Lower lobe of right lung (tissue), 2 donors: ENCODE measurements at regions not wholly inside any gene's neighbourhood (a gene's known extent, or its start where the extent isn't known, plus 50 kb on each side); places are given as distances from the start of the nearest gene placed in this dataset.

ENCODE experiments used
- ATAC-seq, 2 donors: fragments of 200-7000 bp; cut with Tn5 transposase; one replicate each; pipeline ENCODE4 v1.9.1; 2020 to 2022; ENCODE audit warnings: mild to moderate bottlenecking in 2 of 2, moderate library complexity in 2 of 2
- DNase-seq: peaks from one replicate; pipeline ENCODE4 v3.0.0-alpha.2; 2020
- H3K27ac ChIP-seq: fragments of 200-600 bp; one replicate; pipeline ENCODE4 v1.8.0; 2022
- H3K27me3 ChIP-seq: fragments of 200-600 bp; one replicate; pipeline ENCODE4 v1.8.0; 2022; ENCODE audit warnings: low read depth
- H3K36me3 ChIP-seq: fragments of 200-600 bp; one replicate; pipeline ENCODE4 v1.8.0; 2022; ENCODE audit warnings: mild to moderate bottlenecking
- H3K4me1 ChIP-seq: fragments of 200-600 bp; one replicate; pipeline ENCODE4 v1.8.0; 2022
- H3K4me3 ChIP-seq: fragments of 200-600 bp; one replicate; pipeline ENCODE4 v1.8.0; 2022; ENCODE audit warnings: mild to moderate bottlenecking
- H3K9me3 ChIP-seq: fragments of 200-600 bp; one replicate; pipeline ENCODE4 v1.8.0; 2022
- intact Hi-C: fragments of 100-400 bp; cut with DNase I; formaldehyde crosslinking; loops from one replicate; pipeline ENCODE4 v1.11.0; 2022
- TF ChIP-seq, protein P1 (sequence below): fragments of 200-600 bp; IDR thresholded peaks from one replicate; pipeline ENCODE4 v1.8.0; 2022; ENCODE audit warnings: antibody characterized with exemption, mild to moderate bottlenecking
- donor health status: DM: no; HTN: yes; CAD: no; lungs with severe emphysema.

DNA sequence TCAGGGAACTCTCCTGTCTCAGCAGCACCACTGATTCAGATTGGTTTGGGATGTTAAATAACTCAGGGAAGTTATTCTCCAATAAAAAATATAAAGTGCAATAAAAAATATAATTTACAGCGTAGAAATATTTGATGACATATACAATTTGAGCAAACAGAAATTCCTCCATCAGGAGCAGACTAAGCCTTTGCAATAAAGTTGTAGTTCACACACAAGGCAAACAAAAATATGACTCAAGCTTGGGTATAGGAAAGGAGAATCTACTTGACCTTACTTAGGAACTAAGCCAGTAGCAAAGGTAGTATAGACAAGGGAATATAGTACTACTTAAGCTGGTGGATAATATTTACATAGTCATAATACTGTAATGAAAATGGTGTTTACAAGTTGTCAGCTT is 264.1 kb downstream of the KIF21A start:
- ATAC-seq (no peak), DNase-seq (no peak)
- TF ChIP-seq, protein P1, sequence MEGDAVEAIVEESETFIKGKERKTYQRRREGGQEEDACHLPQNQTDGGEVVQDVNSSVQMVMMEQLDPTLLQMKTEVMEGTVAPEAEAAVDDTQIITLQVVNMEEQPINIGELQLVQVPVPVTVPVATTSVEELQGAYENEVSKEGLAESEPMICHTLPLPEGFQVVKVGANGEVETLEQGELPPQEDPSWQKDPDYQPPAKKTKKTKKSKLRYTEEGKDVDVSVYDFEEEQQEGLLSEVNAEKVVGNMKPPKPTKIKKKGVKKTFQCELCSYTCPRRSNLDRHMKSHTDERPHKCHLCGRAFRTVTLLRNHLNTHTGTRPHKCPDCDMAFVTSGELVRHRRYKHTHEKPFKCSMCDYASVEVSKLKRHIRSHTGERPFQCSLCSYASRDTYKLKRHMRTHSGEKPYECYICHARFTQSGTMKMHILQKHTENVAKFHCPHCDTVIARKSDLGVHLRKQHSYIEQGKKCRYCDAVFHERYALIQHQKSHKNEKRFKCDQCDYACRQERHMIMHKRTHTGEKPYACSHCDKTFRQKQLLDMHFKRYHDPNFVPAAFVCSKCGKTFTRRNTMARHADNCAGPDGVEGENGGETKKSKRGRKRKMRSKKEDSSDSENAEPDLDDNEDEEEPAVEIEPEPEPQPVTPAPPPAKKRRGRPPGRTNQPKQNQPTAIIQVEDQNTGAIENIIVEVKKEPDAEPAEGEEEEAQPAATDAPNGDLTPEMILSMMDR: no peak
- H3K36me3 ChIP-seq: no peaks in the 10 kb centered on the region
- H3K4me3 ChIP-seq: no peak overlapping the region
- H3K27me3 ChIP-seq: no peaks in the 10 kb centered on the region
- no peak overlapping the region for H3K27ac ChIP-seq
- H3K9me3 ChIP-seq: no peaks in the 10 kb centered on the region
- intact Hi-C loops: no loop called here
- no peaks in the 10 kb centered on the region for H3K4me1 ChIP-seq

DNA sequence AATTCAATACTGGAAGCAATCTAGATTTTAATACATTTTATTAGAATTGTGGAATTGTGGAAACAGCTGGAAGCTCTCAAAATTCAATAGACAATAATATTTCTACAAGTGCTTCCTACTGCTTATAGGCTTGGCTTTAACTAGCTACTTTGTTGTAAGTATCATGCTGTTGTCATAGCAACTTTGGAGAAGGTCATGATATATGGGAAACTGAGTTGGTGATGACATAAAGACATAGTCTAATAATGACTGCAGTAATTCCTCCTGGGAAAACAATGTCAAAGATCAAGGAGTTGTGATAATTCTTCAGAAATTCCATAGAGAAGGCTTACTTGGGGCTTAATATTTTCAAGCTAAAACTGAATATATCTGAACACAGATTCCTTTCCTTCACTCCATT is 266.6 kb downstream of the KIF21A start:
- Histone ChIP-seq H3K4me1 (no peaks in the 10 kb centered on the region), H3K27me3 (no peaks in the 10 kb centered on the region), H3K36me3 (no peaks in the 10 kb centered on the region), H3K9me3 (no peaks in the 10 kb centered on the region), H3K4me3 (no peak overlapping the region), H3K27ac (no peak overlapping the region)
- DNase-seq (no peak), ATAC-seq (no peak)
- TF ChIP-seq, protein P1: no peak
- intact Hi-C loops: no loop called here

DNA sequence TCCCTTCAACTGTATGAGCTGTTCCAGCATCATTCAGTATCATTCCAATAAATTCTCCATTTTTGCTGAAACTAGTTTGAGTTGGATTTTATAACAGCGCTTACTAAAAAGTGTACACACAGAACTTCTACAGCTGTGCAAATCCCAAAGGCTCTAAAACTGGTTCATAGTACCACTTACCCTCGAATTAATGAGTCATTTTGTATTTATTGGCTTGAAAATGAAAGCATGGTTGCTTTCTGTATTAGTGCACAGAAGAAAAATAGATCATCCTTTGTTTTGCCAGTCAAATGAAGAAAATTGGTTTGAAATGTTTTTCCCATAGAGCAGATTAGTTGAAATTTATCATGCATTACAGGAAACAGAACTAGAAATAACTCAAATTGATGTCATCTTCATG is 268.3 kb upstream of the CPNE8 start:
- no peak for ATAC-seq
- TF ChIP-seq, protein P1: no peak
- Histone ChIP-seq H3K36me3 (no peaks in the 10 kb centered on the region), H3K4me1 (no peaks in the 10 kb centered on the region), H3K27me3 (no peaks in the 10 kb centered on the region), H3K27ac (no peak overlapping the region), H3K9me3 (no peaks in the 10 kb centered on the region), H3K4me3 (no peak overlapping the region)
- intact Hi-C loops: no loop called here
- no peak for DNase-seq

DNA sequence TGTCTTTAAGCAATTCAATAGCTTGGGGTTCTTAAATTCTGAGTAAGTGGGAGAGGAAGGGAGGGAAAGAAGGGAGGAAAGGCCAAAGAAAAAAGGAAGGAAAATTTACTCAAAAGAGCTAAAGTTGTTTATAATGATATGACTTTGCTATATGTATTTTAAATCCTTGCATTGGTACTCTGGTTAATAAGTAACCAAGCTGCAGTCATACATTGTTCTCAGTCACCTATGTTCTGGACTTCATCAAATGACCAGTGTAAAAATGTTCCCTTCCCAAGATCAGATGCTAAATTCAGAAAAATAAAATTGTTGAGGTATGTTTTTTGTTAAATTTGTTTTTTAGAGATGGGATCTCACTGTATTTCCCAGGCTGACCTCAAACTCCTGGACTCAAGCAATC is 259.9 kb upstream of the CPNE8 start:
- H3K27me3 ChIP-seq: no peaks in the 10 kb centered on the region
- H3K36me3 ChIP-seq: no peaks in the 10 kb centered on the region
- H3K4me3 ChIP-seq: no peak overlapping the region
- TF ChIP-seq, protein P1: no peak
- no peak for DNase-seq
- H3K27ac ChIP-seq: no peak overlapping the region
- H3K9me3 ChIP-seq: no peaks in the 10 kb centered on the region
- intact Hi-C loops: no loop called here
- ATAC-seq: no peak
- no peaks in the 10 kb centered on the region for H3K4me1 ChIP-seq

DNA sequence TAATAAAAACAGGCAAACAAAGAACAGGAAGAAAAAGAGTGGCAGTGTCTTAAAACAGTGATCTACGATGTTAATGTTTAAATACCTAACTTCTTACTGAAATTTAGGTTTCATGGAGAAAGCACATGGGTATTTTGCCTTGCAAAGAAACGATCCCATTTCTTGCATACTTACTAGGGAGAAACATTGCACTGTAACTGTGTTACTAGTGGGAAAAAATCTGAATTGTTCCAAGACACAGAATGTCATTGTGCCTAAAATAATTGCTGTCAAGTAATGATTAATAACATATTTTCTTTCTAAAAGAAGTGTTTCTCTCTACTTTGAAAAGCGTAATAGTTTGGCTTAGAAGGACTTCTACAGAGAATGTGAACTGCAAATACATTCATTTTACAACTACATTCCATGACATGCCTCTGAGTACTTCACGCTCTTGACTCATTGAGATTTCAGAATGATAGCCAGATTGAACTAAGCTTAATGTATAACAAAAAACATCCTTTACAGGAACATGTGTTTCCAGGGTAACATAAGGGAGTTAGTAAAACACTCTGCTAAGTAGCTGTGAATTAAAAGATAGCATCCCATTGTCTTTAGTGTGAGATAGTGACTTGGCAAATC is 256.2 kb upstream of the CPNE8 start:
- TF ChIP-seq, protein P1: no peak
- Histone ChIP-seq H3K4me3 (no peak overlapping the region), H3K9me3 (no peaks in the 10 kb centered on the region), H3K27ac (no peak overlapping the region), H3K4me1 (no peaks in the 10 kb centered on the region), H3K27me3 (no peaks in the 10 kb centered on the region), H3K36me3 (no peaks in the 10 kb centered on the region)
- ATAC-seq (no peak), DNase-seq (no peak)
- intact Hi-C loops: no loop called here
